ENCODE measurements at regions not wholly inside any gene's neighbourhood (a gene's known extent, or its start where the extent isn't known, plus 50 kb on each side); places are given as distances from the start of the nearest gene placed in this dataset.
"Not testable (repeated sequence)": the region's sequence is repeated elsewhere in the genome, so short reads cannot be mapped to it uniquely, and the experiment has no call there.

GRCh38 chrX:129361576-129361975, 161.7 kb downstream of the SMARCA1 start:
- intact Hi-C loops (cut with DNase I): no loop called here
- DNase-seq (ENCODE audit: low spot score): no peak
- H3K27ac ChIP-seq: no peak overlapping the region
- H3K36me3 ChIP-seq: no peaks in the 10 kb centered on the region
- WGBS: 35% methylated on average over 5 of the region's 5 CpGs
- H3K4me3 ChIP-seq: no peak overlapping the region
- H3K4me1 ChIP-seq (replicated peaks): no peaks in the 10 kb centered on the region
- no peaks in the 10 kb centered on the region for H3K9me3 ChIP-seq
- TF ChIP-seq, protein P1, sequence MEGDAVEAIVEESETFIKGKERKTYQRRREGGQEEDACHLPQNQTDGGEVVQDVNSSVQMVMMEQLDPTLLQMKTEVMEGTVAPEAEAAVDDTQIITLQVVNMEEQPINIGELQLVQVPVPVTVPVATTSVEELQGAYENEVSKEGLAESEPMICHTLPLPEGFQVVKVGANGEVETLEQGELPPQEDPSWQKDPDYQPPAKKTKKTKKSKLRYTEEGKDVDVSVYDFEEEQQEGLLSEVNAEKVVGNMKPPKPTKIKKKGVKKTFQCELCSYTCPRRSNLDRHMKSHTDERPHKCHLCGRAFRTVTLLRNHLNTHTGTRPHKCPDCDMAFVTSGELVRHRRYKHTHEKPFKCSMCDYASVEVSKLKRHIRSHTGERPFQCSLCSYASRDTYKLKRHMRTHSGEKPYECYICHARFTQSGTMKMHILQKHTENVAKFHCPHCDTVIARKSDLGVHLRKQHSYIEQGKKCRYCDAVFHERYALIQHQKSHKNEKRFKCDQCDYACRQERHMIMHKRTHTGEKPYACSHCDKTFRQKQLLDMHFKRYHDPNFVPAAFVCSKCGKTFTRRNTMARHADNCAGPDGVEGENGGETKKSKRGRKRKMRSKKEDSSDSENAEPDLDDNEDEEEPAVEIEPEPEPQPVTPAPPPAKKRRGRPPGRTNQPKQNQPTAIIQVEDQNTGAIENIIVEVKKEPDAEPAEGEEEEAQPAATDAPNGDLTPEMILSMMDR (IDR thresholded peaks at IDR 0.05): no peak
- no peak for TF ChIP-seq POLR2A (IDR thresholded peaks at IDR 0.05)
- TF ChIP-seq POLR2AphosphoS5 (IDR thresholded peaks at IDR 0.05): no peak
- no peaks in the 10 kb centered on the region for H3K27me3 ChIP-seq (replicated peaks; ENCODE audit: insufficient read depth)

DNA sequence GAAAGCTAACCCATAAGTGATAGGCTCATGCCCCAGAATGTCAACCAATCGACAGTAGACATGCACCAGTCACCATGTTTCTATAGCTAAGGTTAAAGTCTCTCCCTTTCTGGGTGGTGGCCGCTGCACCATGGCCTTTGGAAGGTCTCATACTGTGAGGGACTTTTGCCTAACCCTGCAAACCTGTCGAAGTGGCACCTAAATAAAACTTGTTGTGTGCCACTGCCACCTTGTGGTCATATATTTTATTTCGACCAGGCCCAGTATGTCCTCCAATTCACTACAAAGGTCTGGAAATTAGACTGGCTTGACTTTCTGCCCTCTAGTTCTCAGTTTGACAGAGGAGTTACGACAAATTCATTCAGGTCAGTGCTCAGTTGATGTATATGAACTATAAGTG, 163.1 kb downstream of the SMARCA1 start:
- WGBS: 67% methylated on average over 5 of the region's 5 CpGs
- H3K4me3 ChIP-seq: no peak overlapping the region
- intact Hi-C loops (cut with DNase I): no loop called here

GRCh38 chrX:129359269-129359668, 164.0 kb downstream of the SMARCA1 start:
- no peak overlapping the region for H3K27ac ChIP-seq
- TF ChIP-seq, protein P1 (IDR thresholded peaks at IDR 0.05): no peak
- TF ChIP-seq POLR2AphosphoS5 (IDR thresholded peaks at IDR 0.05) (no peak), POLR2A (IDR thresholded peaks at IDR 0.05) (no peak)

More for the DNA sequence above, 163.1 kb downstream of the SMARCA1 start:
- H3K4me1 ChIP-seq (replicated peaks): no peaks in the 10 kb centered on the region
- H3K27ac ChIP-seq: no peak overlapping the region
- H3K27me3 ChIP-seq (replicated peaks; ENCODE audit: insufficient read depth): no peaks in the 10 kb centered on the region
- no peaks in the 10 kb centered on the region for H3K9me3 ChIP-seq
- H3K36me3 ChIP-seq: no peaks in the 10 kb centered on the region
- DNase-seq (ENCODE audit: low spot score): peak; percentile 6
- TF ChIP-seq, protein P1 (IDR thresholded peaks at IDR 0.05): peak in 3 of 4 experiments; percentile 22 to 36 (median 32)
- no peak for TF ChIP-seq POLR2A (IDR thresholded peaks at IDR 0.05)

GRCh38 chrX:129357428-129357827, 165.9 kb downstream of the SMARCA1 start:
- H3K36me3 ChIP-seq; DNase-seq (ENCODE audit: low spot score); H3K4me3 ChIP-seq; H3K27me3 ChIP-seq (replicated peaks; ENCODE audit: insufficient read depth); H3K9me3 ChIP-seq; H3K4me1 ChIP-seq (replicated peaks); intact Hi-C loops (cut with DNase I); H3K27ac ChIP-seq: not testable (repeated sequence)
- WGBS: 92% methylated on average over 4 of the region's 4 CpGs

More at GRCh38 chrX:129359269-129359668, 164.0 kb downstream of the SMARCA1 start:
- no peak overlapping the region for H3K4me3 ChIP-seq
- H3K4me1 ChIP-seq (replicated peaks): no peaks in the 10 kb centered on the region
- H3K9me3 ChIP-seq: no peaks in the 10 kb centered on the region
- DNase-seq (ENCODE audit: low spot score): no peak
- intact Hi-C loops (cut with DNase I): no loop called here
- H3K36me3 ChIP-seq: no peaks in the 10 kb centered on the region
- no peaks in the 10 kb centered on the region for H3K27me3 ChIP-seq (replicated peaks; ENCODE audit: insufficient read depth)
- 100% methylated on average over 2 of the region's 2 CpGs for WGBS

GRCh38 chrX:129347291-129347690, 176.0 kb downstream of the SMARCA1 start:
- no peaks in the 10 kb centered on the region for H3K36me3 ChIP-seq
- H3K27me3 ChIP-seq (replicated peaks; ENCODE audit: insufficient read depth): no peaks in the 10 kb centered on the region
- DNase-seq (ENCODE audit: low spot score): no peak
- H3K4me1 ChIP-seq (replicated peaks): no peaks in the 10 kb centered on the region
- 83% methylated on average over 1 of the region's 2 CpGs for WGBS
- H3K4me3 ChIP-seq: no peak overlapping the region
- H3K27ac ChIP-seq: no peak overlapping the region
- TF ChIP-seq POLR2A (IDR thresholded peaks at IDR 0.05): no peak
- no peak for TF ChIP-seq POLR2AphosphoS5 (IDR thresholded peaks at IDR 0.05)
- TF ChIP-seq, protein P1 (IDR thresholded peaks at IDR 0.05): no peak
- intact Hi-C loops (cut with DNase I): no loop called here
- no peaks in the 10 kb centered on the region for H3K9me3 ChIP-seq

Measured in prostate gland (tissue), 2 donors.